ENCODE measurements at regions not wholly inside any gene's neighbourhood (a gene's known extent, or its start where the extent isn't known, plus 50 kb on each side); places are given as distances from the start of the nearest gene placed in this dataset.

DNA sequence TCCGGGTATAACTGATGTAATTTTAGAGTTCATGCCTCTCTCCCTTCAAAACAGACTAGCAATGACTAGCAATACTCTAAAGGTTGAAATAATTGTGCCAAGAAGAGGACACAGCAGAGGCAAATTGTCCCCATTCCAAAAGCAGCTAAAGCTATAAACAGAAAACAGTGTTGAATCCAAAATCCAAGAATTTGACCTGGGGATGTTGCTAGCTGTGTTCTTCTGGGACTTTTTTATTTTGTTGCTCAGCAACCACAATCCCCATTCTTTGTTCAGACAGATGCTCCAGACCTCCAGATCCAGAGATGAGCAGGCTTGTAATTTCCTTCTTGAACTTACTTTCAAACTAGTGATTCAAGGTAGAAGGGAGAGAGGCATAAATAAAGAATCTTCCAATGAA lies 191.5 kb downstream of the FOXB1 start:
- TF ChIP-seq, protein P1, sequence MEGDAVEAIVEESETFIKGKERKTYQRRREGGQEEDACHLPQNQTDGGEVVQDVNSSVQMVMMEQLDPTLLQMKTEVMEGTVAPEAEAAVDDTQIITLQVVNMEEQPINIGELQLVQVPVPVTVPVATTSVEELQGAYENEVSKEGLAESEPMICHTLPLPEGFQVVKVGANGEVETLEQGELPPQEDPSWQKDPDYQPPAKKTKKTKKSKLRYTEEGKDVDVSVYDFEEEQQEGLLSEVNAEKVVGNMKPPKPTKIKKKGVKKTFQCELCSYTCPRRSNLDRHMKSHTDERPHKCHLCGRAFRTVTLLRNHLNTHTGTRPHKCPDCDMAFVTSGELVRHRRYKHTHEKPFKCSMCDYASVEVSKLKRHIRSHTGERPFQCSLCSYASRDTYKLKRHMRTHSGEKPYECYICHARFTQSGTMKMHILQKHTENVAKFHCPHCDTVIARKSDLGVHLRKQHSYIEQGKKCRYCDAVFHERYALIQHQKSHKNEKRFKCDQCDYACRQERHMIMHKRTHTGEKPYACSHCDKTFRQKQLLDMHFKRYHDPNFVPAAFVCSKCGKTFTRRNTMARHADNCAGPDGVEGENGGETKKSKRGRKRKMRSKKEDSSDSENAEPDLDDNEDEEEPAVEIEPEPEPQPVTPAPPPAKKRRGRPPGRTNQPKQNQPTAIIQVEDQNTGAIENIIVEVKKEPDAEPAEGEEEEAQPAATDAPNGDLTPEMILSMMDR (conservative IDR thresholded peaks at IDR 0.05) = no peak
- TF ChIP-seq ZFX (IDR thresholded peaks at IDR 0.05) = no peak

All from C4-2B (cell line).